NCI-H82 (cell line): ENCODE measurements at regions not wholly inside any gene's neighbourhood (a gene's known extent, or its start where the extent isn't known, plus 50 kb on each side); places are given as distances from the start of the nearest gene placed in this dataset.
"Not testable (repeated sequence)": the region's sequence is repeated elsewhere in the genome, so short reads cannot be mapped to it uniquely, and the experiment has no call there.

ENCODE experiments used
- DNase-seq: peaks from one replicate; lab custom pipeline; 2025; lab: John Stamatoyannopoulos, UW

DNA sequence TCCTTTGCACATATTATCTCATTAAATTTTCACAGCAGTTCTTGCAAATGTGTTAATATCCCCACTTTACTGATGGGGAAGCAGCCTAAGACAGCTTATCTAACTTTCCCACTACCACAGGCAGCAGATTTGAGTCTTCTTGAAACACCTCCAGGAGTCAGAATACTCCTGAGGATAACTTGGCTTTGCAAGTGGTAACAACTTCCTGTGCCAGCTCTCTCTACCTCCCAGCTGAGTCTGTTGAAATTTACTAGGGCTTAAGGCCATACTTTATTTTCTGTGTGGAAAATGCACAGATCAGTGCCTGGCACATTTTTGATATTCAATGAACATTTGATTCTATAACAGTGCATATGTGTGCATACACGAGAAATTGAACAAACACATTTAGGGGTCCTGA is 136.1 kb upstream of the COBL start:
- no peak for DNase-seq

DNA sequence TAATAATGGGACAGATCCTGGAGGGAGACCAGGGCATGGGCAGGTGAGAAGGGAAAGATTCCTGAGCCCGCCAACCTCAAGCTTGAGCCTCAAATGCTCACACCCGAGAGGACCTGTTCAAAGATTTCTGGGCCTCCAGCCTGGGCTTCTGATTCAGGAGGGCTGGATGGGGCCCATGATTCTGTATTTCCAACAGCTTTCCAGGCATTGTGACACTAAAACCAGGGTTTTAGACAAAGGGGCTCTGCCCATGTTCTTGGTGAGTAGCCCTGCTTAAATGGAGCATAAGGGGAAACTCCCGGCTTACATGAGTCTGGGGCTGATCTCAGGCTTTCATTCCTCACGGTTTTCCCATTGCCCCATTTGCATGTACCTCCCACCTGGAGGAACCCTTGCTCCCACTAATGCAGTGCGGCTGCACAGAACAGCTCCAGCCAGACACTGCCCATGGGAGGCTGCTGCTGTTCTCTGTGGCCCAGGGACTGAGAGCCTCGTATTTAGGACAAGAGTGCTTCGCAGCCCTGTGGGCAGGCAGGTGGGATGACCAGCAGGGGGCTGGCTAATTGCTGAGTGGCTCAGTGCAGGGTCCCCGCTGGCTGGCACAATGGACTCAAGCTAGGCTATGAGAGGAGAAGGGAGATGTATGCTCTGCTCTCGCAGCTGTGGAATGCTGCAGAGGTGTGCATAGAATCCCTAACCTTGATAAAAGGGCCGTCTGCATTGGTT is 135.3 kb upstream of the COBL start:
- DNase-seq = peak; percentile 57

DNA sequence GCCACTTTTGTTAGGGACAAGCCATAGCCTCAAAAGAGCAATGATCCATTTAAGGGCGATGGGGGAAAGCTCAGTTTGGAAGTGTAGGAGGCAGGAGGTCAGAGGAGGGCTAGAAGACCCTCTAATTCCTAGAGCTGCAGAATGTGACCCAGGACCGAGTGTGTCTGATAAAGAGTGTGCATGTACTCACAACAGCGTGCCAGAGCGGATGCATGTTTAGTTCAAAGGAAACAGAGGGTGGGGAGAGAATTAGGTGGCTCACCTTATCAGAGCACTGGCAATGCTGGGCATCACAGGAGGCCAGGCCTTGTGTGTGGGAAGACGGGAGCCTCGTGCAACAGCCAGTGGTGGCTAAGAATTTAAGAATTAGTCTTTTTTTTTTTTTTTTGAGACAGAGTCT is 133.9 kb upstream of the COBL start:
- no peak for DNase-seq

DNA sequence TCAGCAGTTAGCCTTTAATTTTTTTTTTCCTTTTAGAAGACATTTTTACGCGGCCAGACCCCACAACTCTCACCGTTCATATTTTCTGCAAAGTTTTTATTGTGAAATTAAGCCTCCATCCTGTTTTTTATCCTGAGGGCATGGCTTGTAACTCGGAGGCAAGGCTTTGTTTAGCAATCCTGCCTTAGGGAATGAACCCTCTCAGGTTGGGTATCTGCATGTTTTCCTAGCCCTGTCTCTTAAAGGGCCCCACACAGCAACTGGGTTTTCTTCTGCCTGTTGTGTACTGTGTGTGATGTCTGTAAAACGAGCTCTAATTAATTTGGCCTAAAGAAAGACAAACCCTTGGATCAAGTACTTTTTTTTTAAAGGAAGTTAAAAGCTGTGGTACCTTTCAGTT is 130.2 kb upstream of the COBL start:
- no peak for DNase-seq

DNA sequence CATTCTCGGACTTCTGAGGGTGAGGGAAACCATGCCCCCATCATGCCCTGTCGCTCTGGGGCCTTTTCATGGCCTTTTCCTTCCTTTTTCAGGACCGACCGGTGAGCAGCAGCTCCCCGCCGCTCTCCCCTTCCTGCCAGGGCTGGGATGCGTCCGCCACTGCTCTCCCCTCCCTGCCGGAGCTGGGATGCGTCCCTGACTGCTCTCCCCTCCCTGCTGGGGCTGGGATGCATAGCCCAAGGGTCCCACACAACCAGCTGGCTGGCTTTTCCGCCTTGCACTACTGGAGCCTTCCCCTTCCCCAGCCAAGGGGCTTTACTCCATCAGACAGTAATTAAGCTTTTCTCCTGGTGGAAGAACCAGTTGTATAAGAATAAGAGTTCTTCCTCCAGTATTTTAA is 129.7 kb upstream of the COBL start:
- DNase-seq = no peak

DNA sequence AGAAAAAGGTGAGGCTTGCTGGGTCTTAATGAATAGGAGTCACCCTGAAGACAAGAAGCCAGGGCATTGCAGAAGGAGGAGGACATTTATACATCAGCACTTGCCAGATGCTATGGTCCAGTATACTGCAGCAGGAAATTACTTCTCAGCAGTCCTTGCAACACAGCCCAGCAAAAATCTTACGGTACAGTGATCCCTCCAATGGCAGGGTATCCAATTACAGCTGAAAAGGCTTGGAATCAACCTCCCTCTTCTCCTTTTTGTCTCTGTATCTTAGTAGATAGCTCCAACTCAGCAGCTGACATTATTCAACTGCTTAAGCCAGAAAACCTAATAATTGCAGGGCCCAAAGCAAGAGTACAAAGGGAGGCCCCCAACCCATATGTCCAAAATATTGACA is 128.3 kb upstream of the COBL start:
- DNase-seq = no peak

DNA sequence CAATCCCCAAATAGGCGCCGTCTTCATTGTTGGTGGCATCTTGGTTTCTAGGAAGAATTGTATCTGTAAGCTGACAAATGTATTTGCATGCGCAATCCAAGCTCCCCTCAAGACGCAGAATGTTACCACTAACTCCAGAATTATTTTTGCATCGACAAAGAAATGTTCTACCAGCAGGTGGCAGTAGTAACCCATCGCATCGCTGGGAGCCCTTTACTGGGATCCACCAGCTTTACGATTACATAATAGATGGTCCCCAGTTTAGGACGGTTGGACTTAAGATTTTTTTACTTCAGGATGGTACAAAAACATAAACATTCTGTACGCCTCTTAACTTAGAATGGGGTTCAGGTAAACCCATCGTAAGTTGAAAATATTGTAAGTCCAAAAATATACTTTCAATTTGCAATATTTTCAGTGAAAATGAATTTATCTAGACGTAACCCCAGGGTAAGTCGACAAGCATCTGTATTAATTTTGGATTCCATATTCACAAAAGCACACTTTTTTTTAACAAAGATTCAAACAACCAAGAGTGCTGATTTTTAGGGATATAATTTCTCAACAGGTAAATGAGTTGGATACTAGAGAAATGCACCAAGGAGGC is 114.0 kb upstream of the COBL start:
- DNase-seq = peak; percentile 89

DNA sequence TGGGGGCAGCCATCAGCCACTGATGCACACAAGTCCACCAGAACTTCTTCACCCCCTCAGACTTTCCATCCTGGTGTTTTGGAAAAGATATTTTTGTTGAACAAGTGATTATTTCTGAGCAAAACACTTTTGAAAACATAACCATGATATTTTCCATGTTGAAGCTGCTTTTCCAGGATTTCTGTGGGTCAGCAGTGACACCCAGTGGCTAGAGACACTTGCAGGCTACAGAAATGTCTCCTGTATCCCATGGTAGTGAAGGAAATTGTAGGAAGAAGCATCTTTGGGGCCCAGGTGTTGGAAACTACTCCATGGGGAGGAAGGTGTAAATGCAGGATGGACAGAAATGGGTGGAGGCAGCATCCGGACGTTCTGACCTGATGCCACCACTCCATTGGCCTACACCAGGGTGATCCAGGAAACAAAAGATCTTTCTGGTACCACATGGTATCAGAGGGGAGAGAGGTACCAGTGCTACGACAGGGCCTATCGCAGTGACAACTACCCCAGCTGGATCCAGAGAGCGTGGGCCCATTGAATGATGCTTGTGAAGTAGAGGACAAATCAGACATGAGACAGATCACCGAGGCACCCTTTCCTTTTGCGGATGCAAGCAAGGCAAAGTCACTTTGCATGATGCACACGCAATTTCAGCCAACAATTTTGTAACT is 111.7 kb upstream of the COBL start:
- peak; percentile 46 for DNase-seq

DNA sequence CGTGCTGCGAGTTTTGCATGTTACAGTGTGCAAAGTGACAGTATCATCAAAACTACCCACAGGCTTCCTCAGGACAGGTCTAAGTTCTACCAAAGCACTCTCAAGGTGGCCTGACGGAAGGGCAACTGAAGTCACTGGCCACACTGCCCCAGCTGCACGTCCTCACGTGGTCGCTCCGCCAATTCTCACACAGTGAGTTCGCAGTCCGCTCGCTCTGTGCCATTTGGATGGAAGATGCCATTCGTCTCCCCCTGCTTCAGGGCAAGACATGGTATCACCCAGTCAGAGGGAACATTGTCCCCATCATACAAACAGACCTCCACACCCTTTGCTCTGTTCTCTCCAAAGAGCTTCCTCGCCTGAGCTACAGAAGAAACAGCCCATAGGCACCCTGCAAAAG is 109.6 kb upstream of the COBL start:
- no peak for DNase-seq

DNA sequence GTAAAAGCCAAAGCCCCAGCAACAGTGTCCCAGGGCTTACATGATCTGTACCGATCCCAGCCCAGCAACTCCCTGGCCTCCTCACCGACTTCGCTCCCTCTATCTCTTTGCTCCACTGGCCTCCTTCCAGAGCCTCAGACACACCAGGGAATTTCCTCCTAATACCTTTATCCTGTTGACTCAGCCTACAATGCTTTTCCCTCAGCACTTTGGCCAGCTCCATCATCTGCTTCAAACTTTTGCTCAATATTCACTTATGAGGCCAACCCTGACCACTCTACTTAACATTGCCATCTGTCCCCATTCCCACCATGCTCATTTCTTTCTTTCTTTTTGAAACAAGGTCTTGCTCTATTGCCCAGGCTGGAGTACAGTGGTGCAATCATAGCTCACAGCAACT is 93.3 kb upstream of the COBL start:
- DNase-seq = not testable (repeated sequence)

DNA sequence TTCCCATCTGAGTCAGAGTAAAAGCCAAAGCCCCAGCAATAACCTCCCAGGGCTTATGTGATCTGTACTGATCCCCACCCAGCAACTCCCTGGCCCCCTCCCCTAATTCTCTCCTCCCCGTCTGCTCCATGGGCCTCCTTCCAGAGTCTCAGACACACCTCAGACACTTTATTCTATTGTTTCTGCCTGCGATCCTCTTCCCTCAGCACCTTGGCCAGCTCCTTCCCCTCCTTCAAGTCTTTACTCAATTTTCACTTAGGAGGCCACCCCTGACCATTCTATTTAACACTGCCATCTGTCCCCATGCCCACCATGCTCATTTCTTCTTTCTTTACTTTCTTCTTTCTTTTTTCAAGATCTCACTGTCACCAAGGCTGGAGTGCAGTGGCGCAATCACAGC is 81.0 kb upstream of the COBL start:
- not testable (repeated sequence) for DNase-seq

DNA sequence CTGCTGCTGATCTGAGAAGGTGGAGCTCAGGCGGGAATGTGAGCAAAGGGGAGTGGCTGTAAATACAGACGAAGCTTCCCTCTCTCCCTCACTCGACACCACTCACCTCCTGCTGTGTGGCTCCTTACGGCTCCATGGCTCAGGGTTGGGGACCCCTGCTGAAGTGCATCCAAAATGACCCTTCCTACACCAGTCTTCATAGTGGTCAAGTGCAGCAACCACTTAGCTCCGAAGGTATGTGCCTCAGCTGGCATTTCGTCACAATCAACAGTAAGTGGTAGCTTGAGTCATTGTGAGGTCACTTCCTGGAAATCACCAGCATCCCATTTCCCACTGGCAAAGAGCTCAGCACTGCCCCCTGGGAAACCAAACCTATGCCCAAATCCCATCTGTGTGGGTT is 76.4 kb upstream of the COBL start:
- DNase-seq = not testable (repeated sequence)

DNA sequence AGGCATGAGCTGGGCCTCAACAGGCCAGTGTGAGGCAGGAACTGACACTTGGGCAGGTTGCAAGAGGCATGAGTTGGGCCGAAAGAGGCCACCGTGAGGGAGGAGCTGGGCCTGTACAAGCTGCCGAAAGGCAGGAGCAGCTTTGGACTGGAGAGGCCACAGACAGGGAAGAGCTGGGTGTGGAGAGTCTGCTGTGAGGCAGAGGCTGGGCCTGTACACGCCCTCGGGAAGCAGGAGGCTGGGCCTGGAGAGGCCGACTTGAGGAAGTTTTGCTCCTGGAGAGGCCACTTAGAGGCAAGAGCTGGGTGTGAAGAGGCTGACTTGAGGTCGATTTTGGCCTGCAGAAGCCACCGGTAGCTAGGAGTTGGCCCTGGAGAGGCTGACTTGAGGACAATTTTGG is 73.3 kb upstream of the COBL start:
- DNase-seq = not testable (repeated sequence)

DNA sequence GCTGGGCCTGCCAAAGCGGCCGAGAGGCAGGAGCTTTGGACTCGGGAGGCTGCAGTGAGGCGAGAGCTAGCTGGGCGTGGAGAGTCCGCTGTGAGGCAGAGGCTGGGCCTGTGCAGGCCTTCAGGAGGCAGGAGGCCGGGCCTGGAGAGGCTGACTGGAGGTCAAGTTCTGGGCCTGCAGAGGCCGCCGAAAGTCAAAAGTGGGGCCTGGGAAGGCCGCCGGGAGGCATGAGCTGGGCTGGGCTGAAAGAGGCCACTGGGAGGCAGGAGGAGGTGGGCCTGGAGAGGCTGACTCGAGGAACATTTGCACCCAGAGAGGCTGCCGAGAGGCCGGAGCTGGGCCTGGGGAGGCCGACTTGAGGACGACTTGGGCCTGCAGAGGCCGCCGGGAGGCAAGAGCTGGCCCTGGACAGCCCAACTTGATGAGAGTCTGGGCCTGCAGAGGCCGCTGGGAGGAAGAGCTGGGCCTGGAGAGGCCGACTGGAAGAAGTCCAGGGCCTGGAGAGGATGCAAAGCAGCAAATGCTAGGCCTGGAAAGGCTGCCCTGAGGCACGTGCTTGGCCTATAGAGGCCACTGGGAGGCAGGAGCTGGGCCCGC is 72.7 kb upstream of the COBL start:
- DNase-seq = not testable (repeated sequence)

- not testable (repeated sequence) for DNase-seq
Observed at GRCh38 chr7:51388241-51388640, 71.6 kb upstream of the COBL start.

DNA sequence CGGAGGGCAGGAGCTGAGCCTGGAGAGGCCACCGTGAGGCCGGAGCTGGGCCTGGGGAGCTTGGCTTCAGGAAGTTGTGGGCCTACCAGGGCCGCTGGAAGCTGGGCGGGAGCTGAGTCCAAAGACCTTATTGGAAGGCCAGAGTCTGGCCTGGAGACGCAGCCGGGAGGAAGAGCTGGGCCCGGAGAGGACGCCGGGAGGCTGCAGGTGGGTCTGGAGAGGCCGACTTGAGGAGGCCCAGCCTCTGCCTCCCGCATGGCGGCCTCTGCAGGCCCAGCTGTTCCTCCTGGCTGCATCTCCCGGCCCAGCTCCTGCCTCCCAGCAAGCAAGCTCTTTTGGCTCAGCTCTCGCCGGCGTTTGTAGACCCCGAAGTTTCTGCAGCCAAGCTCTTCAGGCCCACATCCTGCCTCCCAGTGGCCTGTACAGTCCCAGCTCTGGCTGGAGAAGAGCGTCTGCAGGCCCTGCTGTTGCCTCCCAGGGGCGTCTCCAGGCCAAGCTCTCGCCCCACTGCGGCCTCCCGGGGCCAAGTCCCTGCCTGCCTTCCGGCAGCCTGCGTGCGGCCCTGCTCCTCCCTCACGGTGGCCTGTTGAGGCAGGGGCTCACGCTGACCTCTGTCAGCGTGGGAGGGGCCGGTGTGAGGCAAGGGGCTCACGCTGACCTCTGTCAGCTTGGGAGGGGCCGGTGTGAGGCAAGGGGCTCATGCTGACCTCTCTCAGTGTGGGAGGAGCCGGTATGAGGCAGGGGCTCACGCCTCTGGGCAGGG is 70.4 kb upstream of the COBL start:
- not testable (repeated sequence) for DNase-seq

DNA sequence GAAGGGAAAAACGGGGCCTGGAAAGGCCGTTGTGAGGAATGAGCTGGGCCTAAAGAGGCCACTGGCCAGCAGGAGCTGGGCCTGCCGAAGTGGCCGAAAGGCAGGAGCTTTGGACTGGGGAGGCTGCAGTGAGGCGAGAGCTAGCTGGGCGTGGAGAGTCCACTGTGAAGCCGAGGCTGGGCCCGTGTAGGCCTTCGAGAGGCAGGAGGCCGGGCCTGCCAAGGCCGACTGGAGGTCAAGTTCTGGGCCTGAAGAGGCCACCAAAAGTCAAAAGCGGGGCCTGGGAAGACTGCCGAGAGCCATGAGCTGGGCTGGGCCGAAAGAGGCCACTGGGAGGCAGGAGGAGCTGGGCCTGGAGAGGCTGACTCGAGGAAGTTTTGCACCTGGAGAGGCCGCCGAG is 69.6 kb upstream of the COBL start:
- DNase-seq = not testable (repeated sequence)

- DNase-seq = not testable (repeated sequence)
Observed at GRCh38 chr7:51382243-51382642, 65.6 kb upstream of the COBL start.

GRCh38 chr7:51376420-51377092 is 59.9 kb upstream of the COBL start:
- DNase-seq = no peak

- no peak for DNase-seq
Observed at GRCh38 chr7:51374936-51375335, 58.3 kb upstream of the COBL start.

DNA sequence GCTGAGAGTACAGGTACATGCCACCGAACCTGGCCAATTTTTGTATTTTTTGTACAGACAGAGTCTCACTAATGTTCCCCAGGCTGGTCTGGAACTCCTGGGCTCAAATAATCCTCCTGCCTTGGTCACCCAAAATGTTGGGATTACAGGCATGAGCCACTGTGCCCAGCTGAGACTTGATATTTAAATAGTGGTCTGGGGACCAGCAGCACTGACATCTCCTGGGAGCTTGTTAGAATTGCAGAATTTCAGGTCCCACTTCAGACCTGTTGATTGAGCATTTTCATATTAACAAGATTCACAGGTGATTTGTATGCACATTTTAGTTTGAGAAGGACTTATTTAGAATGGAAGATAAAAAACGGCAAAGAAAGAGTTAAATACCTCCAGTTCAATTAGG is 57.0 kb upstream of the COBL start:
- peak; percentile 35 for DNase-seq

GRCh38 chr7:51369746-51370145 is 53.1 kb upstream of the COBL start:
- DNase-seq = peak; percentile 57
